ENCODE measurements at regions not wholly inside any gene's neighbourhood (a gene's known extent, or its start where the extent isn't known, plus 50 kb on each side); places are given as distances from the start of the nearest gene placed in this dataset.

GRCh38 chr10:8194050-8194449 lies 139.6 kb downstream of the GATA3 start:
- CTCF ChIA-PET, result no interaction called here
- no peak overlapping the region for H3K27ac ChIP-seq
- POLR2A ChIA-PET, result no interaction called here
- H3K4me1 ChIP-seq, result peaks cover 8% of the 10 kb centered on the region; the same call in 2 of the 3 replicates
- TF ChIP-seq HOXB13 (CRISPR knock-in tag; IDR thresholded peaks at IDR 0.05; ENCODE audit: low read depth), result no peak
- TF ChIP-seq TFCP2L1 (CRISPR knock-in tag; IDR thresholded peaks at IDR 0.05), result no peak
- TF ChIP-seq FOSB (CRISPR knock-in tag; IDR thresholded peaks at IDR 0.05), result no peak
- no peak for TF ChIP-seq PBX3 (IDR thresholded peaks at IDR 0.05)
- TF ChIP-seq E2F6 (IDR thresholded peaks at IDR 0.05; ENCODE audit: borderline replicate concordance, low read depth), result no peak
- no peak for TF ChIP-seq JUNB (IDR thresholded peaks at IDR 0.05)
- TF ChIP-seq FOXS1 (CRISPR knock-in tag; IDR thresholded peaks at IDR 0.05), result no peak
- no peak for TF ChIP-seq NR3C1 (IDR thresholded peaks at IDR 0.05)
- no peak for TF ChIP-seq KDM1A (IDR thresholded peaks at IDR 0.05; ENCODE audit: low read depth)
- TF ChIP-seq POLR2AphosphoS2 (conservative IDR thresholded peaks at IDR 0.05; ENCODE audit: low read length), result no peak
- no peak for TF ChIP-seq MAFK (IDR thresholded peaks at IDR 0.05; ENCODE audit: partially characterized antibody)
- TF ChIP-seq CHD4 (IDR thresholded peaks at IDR 0.05; ENCODE audit: borderline replicate concordance), result no peak
- no peak for TF ChIP-seq HES2 (IDR thresholded peaks at IDR 0.05)
- no peak for TF ChIP-seq KDM5A (IDR thresholded peaks at IDR 0.05)
- TF ChIP-seq RFX5 (IDR thresholded peaks at IDR 0.05), result no peak
- no peak overlapping the region for H3K4me3 ChIP-seq
- 88% methylated on average over 7 of the region's 7 CpGs for WGBS (ENCODE audit: missing lambda C conversion rate)
- DNase-seq (ENCODE audit: low read depth in 1 of 2, low spot score in 1 of 2), result no peak
- H3K9me3 ChIP-seq, result no peaks in the 10 kb centered on the region
- no peak for FAIRE-seq
- no peak overlapping the region for H3K4me2 ChIP-seq
- ATAC-seq, result no peak

- POLR2A ChIA-PET, result no interaction called here
- H3K27ac ChIP-seq, result no peak overlapping the region
- no peak for ATAC-seq
Observed at GRCh38 chr10:8206882-8207281, 152.4 kb downstream of the GATA3 start.

GRCh38 chr10:8211631-8212030 lies 157.1 kb downstream of the GATA3 start:
- ChIA-PET POLR2A (no interaction called here), CTCF (no interaction called here)
- no peak for ATAC-seq
- no peak for FAIRE-seq
- no peak overlapping the region for H3K27ac ChIP-seq
- no peak overlapping the region for H3K4me3 ChIP-seq
- TF ChIP-seq ATOH8 (CRISPR knock-in tag; IDR thresholded peaks at IDR 0.05; ENCODE audit: low read depth), result no peak
- DNase-seq (ENCODE audit: low read depth in 1 of 2, low spot score in 1 of 2), result no peak
- no peaks in the 10 kb centered on the region for H3K9me3 ChIP-seq
- H3K4me2 ChIP-seq, result no peak overlapping the region
- WGBS (ENCODE audit: missing lambda C conversion rate), result 72% methylated on average over 4 of the region's 4 CpGs
- H3K4me1 ChIP-seq, result no peaks in the 10 kb centered on the region

More at GRCh38 chr10:8206882-8207281, 152.4 kb downstream of the GATA3 start:
- CTCF ChIA-PET, result no interaction called here
- Histone ChIP-seq H3K4me3 (no peak overlapping the region), H3K4me1 (no peaks in the 10 kb centered on the region), H3K4me2 (no peak overlapping the region), H3K9me3 (no peaks in the 10 kb centered on the region)
- FAIRE-seq (no peak), DNase-seq (ENCODE audit: low read depth in 1 of 2, low spot score in 1 of 2) (no peak)
- TF ChIP-seq KDM1A (IDR thresholded peaks at IDR 0.05; ENCODE audit: low read depth), result no peak

- H3K9me3 ChIP-seq, result no peaks in the 10 kb centered on the region
- H3K4me3 ChIP-seq, result no peak overlapping the region
- H3K4me1 ChIP-seq, result no peaks in the 10 kb centered on the region
- WGBS (ENCODE audit: missing lambda C conversion rate), result 94% methylated on average over 2 of the region's 2 CpGs
- no peak for DNase-seq (ENCODE audit: low read depth in 1 of 2, low spot score in 1 of 2)
- no peak for FAIRE-seq
- ATAC-seq, result no peak
- no peak overlapping the region for H3K27ac ChIP-seq
- H3K4me2 ChIP-seq, result no peak overlapping the region
- ChIA-PET POLR2A (interaction anchor here (0.7 kb wide), 1 partner anchor 333 kb away, joined by 3 read pairs; no protein-coding TSS in a partner anchor), CTCF (no interaction called here)
- TF ChIP-seq EHMT2 (IDR thresholded peaks at IDR 0.05; ENCODE audit: low read depth) (no peak), HDAC2 (IDR thresholded peaks at IDR 0.05) (no peak), HMGXB4 (CRISPR knock-in tag; IDR thresholded peaks at IDR 0.05; ENCODE audit: borderline replicate concordance) (no peak), ZFP36 (IDR thresholded peaks at IDR 0.05; ENCODE audit: borderline replicate concordance, partially characterized antibody) (no peak), CHD2 (IDR thresholded peaks at IDR 0.05; ENCODE audit: low read length, partially characterized antibody) (no peak), EP300 (IDR thresholded peaks at IDR 0.05) (no peak), BCL3 (IDR thresholded peaks at IDR 0.05) (no peak)
Observed at GRCh38 chr10:8213735-8214134, 159.2 kb downstream of the GATA3 start.
